ENCODE measurements at regions not wholly inside any gene's neighbourhood (a gene's known extent, or its start where the extent isn't known, plus 50 kb on each side); places are given as distances from the start of the nearest gene placed in this dataset.

DNA sequence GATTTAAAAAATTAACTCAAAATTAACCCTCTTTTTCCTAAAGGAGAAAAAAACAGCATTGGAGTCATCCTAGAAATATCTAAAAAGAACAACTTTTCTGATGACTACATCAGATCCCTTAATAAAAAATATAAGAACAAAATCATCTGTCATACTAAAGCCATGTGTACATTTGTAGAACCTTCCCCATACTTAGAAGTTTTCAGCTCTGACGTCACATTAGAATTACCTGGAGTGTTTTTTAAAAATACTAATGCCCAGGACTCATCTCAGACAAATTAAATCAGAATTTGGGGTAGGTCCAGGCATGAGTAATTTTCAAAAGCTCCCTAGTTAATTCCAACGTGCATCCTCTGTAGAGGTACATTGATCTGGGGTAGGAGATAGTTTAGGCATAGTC lies 598.0 kb downstream of the DSC3 start:
- TF ChIP-seq, protein P1, sequence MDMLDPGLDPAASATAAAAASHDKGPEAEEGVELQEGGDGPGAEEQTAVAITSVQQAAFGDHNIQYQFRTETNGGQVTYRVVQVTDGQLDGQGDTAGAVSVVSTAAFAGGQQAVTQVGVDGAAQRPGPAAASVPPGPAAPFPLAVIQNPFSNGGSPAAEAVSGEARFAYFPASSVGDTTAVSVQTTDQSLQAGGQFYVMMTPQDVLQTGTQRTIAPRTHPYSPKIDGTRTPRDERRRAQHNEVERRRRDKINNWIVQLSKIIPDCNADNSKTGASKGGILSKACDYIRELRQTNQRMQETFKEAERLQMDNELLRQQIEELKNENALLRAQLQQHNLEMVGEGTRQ (IDR thresholded peaks at IDR 0.05) = no peak
- TF ChIP-seq CTCF (IDR thresholded peaks at IDR 0.05) (no peak), POLR2A (IDR thresholded peaks at IDR 0.05; ENCODE audit: low read length) (no peak), JUNB (IDR thresholded peaks at IDR 0.05) (no peak), HDAC2 (IDR thresholded peaks at IDR 0.05) (no peak), RNF2 (IDR thresholded peaks at IDR 0.05; ENCODE audit: borderline replicate concordance, low read depth) (no peak)
